ENCODE measurements at regions not wholly inside any gene's neighbourhood (a gene's known extent, or its start where the extent isn't known, plus 50 kb on each side); places are given as distances from the start of the nearest gene placed in this dataset.

DNA sequence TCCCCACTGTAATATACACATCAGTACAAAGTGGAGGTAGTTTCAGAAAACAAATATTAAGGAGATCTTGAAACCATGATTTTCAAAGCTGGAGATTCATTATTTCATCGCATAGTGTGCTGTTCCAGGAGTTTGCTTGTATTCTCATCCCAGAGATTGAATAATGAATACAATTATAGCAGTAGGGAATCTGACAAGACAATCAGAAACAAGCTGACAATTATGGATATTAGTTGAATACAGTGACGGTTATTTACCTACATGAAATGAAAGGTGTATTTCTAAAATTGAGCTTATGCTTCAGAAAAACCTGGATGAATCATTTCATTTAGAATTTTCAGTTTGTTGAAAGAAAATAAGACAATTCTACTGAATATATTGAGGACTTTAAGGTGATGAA is 2119.0 kb downstream of the MRPL39 start:
- H4K20me1 ChIP-seq (ENCODE audit: insufficient read depth, low read length), result no peaks in the 10 kb centered on the region
- H3K36me3 ChIP-seq (ENCODE audit: insufficient read depth, low read length), result no peaks in the 10 kb centered on the region
- no peak overlapping the region for H3K4me3 ChIP-seq (ENCODE audit: insufficient read depth, low read length)
- no peak overlapping the region for H3K4me2 ChIP-seq (ENCODE audit: insufficient read depth, low read length)
- H3K9me3 ChIP-seq (ENCODE audit: low read depth, low read length), result no peaks in the 10 kb centered on the region
- TF ChIP-seq, protein P1, sequence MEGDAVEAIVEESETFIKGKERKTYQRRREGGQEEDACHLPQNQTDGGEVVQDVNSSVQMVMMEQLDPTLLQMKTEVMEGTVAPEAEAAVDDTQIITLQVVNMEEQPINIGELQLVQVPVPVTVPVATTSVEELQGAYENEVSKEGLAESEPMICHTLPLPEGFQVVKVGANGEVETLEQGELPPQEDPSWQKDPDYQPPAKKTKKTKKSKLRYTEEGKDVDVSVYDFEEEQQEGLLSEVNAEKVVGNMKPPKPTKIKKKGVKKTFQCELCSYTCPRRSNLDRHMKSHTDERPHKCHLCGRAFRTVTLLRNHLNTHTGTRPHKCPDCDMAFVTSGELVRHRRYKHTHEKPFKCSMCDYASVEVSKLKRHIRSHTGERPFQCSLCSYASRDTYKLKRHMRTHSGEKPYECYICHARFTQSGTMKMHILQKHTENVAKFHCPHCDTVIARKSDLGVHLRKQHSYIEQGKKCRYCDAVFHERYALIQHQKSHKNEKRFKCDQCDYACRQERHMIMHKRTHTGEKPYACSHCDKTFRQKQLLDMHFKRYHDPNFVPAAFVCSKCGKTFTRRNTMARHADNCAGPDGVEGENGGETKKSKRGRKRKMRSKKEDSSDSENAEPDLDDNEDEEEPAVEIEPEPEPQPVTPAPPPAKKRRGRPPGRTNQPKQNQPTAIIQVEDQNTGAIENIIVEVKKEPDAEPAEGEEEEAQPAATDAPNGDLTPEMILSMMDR (IDR thresholded peaks at IDR 0.05; ENCODE audit: extremely low read depth, low read depth, low read length), result no peak
- H3K4me1 ChIP-seq (ENCODE audit: insufficient read depth, low read length), result no peaks in the 10 kb centered on the region
- H3K27ac ChIP-seq (ENCODE audit: low read depth, low read length), result no peak overlapping the region
- DNase-seq (ENCODE audit: insufficient read length, low spot score, missing footprints), result no peak
- no peaks in the 10 kb centered on the region for H3K27me3 ChIP-seq (ENCODE audit: insufficient read depth, low read length)
- no peaks in the 10 kb centered on the region for H3K79me2 ChIP-seq (ENCODE audit: insufficient read depth, low read length)
- no peak overlapping the region for H2AFZ ChIP-seq (ENCODE audit: low read length)

- DNase-seq (ENCODE audit: insufficient read length, low spot score, missing footprints), result no peak
- H3K27ac ChIP-seq (ENCODE audit: low read depth, low read length), result no peak overlapping the region
- no peaks in the 10 kb centered on the region for H3K4me1 ChIP-seq (ENCODE audit: insufficient read depth, low read length)
- H3K4me3 ChIP-seq (ENCODE audit: insufficient read depth, low read length), result no peak overlapping the region
- TF ChIP-seq, protein P1 (IDR thresholded peaks at IDR 0.05; ENCODE audit: extremely low read depth, low read depth, low read length), result no peak
- no peak overlapping the region for H2AFZ ChIP-seq (ENCODE audit: low read length)
- H4K20me1 ChIP-seq (ENCODE audit: insufficient read depth, low read length), result no peaks in the 10 kb centered on the region
- H3K27me3 ChIP-seq (ENCODE audit: insufficient read depth, low read length), result no peaks in the 10 kb centered on the region
- peaks cover 1% of the 10 kb centered on the region for H3K9me3 ChIP-seq (ENCODE audit: low read depth, low read length)
- H3K36me3 ChIP-seq (ENCODE audit: insufficient read depth, low read length), result no peaks in the 10 kb centered on the region
- H3K4me2 ChIP-seq (ENCODE audit: insufficient read depth, low read length), result no peak overlapping the region
- no peaks in the 10 kb centered on the region for H3K79me2 ChIP-seq (ENCODE audit: insufficient read depth, low read length)
These were observed 2126.6 kb downstream of the MRPL39 start for GRCh38 chr21:23480591-23481270.

DNA sequence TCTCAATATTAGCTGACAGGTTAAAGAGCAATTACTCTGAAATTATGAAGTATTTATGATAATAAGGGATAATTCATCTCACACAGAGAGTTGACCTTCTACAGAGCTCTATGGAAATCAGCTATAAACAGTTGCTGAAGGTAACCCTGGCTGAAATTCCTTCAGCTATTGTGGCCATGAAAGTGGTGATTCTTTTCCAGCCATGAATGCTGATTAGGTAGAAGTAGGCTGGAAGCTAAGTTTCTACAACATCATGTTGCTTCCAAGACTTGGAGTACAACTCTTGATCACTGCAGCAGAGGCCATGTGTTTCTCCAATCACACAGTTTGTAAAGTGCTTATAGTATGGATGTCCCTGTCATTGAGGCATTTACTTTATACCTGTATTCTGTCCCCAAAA is 2128.9 kb downstream of the MRPL39 start:
- no peak overlapping the region for H2AFZ ChIP-seq (ENCODE audit: low read length)
- TF ChIP-seq, protein P1 (IDR thresholded peaks at IDR 0.05; ENCODE audit: extremely low read depth, low read depth, low read length), result no peak

DNA sequence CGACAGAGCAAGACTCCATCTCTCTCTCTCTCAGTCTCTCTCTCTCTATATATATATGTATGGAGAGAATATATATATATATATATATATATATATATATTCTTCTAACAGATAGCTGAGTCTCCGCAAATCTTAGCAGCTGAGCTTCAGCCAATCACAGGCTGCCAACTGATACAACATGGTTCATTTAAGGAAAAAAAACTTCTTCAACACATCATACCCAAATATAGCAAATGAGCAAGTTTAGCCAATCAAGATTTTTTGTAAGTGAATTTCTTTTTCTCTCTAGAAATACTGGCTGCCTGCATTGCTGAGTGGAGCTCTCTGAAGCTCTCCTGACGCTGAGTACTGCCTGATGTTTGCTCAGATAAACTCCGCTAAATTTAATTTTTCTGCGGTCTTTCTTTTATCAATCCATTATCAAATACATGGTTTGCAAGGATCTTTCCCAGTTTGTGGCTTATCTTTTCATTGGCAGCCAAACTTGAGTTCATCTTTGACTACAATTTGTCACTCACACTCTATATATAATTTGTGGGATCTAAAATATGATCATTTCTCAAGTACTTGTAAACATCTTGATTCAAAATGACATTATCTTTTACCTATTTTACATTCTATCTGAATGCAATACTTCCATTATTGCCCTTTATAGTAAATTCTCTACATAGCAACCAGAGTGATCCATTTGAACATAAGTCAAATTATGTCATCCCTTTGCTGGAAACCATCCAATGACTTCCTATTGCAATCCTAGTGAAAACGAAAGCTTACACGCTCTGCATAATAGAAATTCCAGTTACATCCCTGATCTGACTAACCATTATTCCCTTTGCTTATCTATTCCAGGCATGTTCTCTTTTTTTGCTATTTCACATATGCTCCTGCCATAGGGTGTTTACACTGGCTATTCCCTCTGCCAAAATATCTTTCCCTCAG is 2131.7 kb downstream of the MRPL39 start:
- Histone ChIP-seq H3K27me3 (ENCODE audit: insufficient read depth, low read length) (no peaks in the 10 kb centered on the region), H3K4me2 (ENCODE audit: insufficient read depth, low read length) (no peak overlapping the region)
- TF ChIP-seq, protein P1 (IDR thresholded peaks at IDR 0.05; ENCODE audit: extremely low read depth, low read depth, low read length), result no peak

More for the DNA sequence above, 2128.9 kb downstream of the MRPL39 start:
- no peak for DNase-seq (ENCODE audit: insufficient read length, low spot score, missing footprints)
- H3K9me3 ChIP-seq (ENCODE audit: low read depth, low read length), result peaks cover 1% of the 10 kb centered on the region
- H3K4me1 ChIP-seq (ENCODE audit: insufficient read depth, low read length), result no peaks in the 10 kb centered on the region
- H3K4me3 ChIP-seq (ENCODE audit: insufficient read depth, low read length), result no peak overlapping the region
- H3K36me3 ChIP-seq (ENCODE audit: insufficient read depth, low read length), result no peaks in the 10 kb centered on the region
- H3K27ac ChIP-seq (ENCODE audit: low read depth, low read length), result no peak overlapping the region
- no peak overlapping the region for H3K4me2 ChIP-seq (ENCODE audit: insufficient read depth, low read length)
- no peaks in the 10 kb centered on the region for H4K20me1 ChIP-seq (ENCODE audit: insufficient read depth, low read length)
- H3K27me3 ChIP-seq (ENCODE audit: insufficient read depth, low read length), result no peaks in the 10 kb centered on the region
- H3K79me2 ChIP-seq (ENCODE audit: insufficient read depth, low read length), result no peaks in the 10 kb centered on the region

More for the DNA sequence above, 2131.7 kb downstream of the MRPL39 start:
- Histone ChIP-seq H3K9me3 (ENCODE audit: low read depth, low read length) (peaks cover 1% of the 10 kb centered on the region), H3K36me3 (ENCODE audit: insufficient read depth, low read length) (no peaks in the 10 kb centered on the region), H4K20me1 (ENCODE audit: insufficient read depth, low read length) (no peaks in the 10 kb centered on the region), H3K4me1 (ENCODE audit: insufficient read depth, low read length) (no peaks in the 10 kb centered on the region), H3K79me2 (ENCODE audit: insufficient read depth, low read length) (no peaks in the 10 kb centered on the region), H3K4me3 (ENCODE audit: insufficient read depth, low read length) (no peak overlapping the region), H2AFZ (ENCODE audit: low read length) (no peak overlapping the region), H3K27ac (ENCODE audit: low read depth, low read length) (no peak overlapping the region)
- DNase-seq (ENCODE audit: insufficient read length, low spot score, missing footprints), result no peak
